ENCODE measurements at regions not wholly inside any gene's neighbourhood (a gene's known extent, or its start where the extent isn't known, plus 50 kb on each side); places are given as distances from the start of the nearest gene placed in this dataset.

GRCh38 chr12:85448548-85449139, 168.6 kb downstream of the ALX1 start:
- Histone ChIP-seq H3K27me3 (no peaks in the 10 kb centered on the region), H3K27ac (no peak overlapping the region), H3K36me3 (no peaks in the 10 kb centered on the region), H3K4me1 (no peaks in the 10 kb centered on the region), H3K9me3 (peaks cover 0 to 1% (median 0%) of the 10 kb centered on the region in 4 donors), H3K4me3 (no peak overlapping the region)
- no peak for TF ChIP-seq EP300 (IDR thresholded peaks at IDR 0.05)
- peak in 1 of 4 experiments; percentile 17 for TF ChIP-seq CTCF (IDR thresholded peaks at IDR 0.05)
- DNase-seq: no peak
- intact Hi-C loops (cut with DNase I): no loop called here
- WGBS, 2 donors: 26 to 44% methylated on average over 4 of the region's 4 CpGs

DNA sequence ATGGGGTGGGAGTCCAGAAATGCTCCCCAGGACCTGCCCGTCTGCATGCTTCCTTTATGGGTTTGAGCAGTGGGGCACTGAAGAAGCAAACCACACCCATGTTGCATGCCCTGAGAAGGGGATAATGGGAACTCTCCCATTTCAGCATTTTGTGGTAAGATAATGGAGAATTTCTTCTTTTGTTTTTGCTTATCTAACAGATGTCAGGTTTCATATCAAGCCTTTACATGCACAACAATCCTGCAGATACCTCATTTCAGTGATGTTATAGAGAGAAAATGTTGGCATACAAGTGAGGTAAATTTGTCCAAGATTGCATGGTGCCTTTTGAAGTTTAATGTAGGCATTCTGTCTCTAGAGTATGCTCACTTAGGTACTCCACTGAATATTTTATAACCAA, 177.0 kb downstream of the ALX1 start:
- no peak for TF ChIP-seq POLR2A (IDR thresholded peaks at IDR 0.05)
- TF ChIP-seq CTCF (IDR thresholded peaks at IDR 0.05): no peak
- no peak for TF ChIP-seq POLR2AphosphoS5 (IDR thresholded peaks at IDR 0.05)
- TF ChIP-seq EP300 (IDR thresholded peaks at IDR 0.05): no peak
- H3K27me3 ChIP-seq: no peaks in the 10 kb centered on the region

GRCh38 chr12:85461127-85461526, 181.1 kb downstream of the ALX1 start:
- Histone ChIP-seq H3K27me3 (no peaks in the 10 kb centered on the region), H3K4me3 (no peak overlapping the region), H3K36me3 (no peaks in the 10 kb centered on the region), H3K4me1 (no peaks in the 10 kb centered on the region), H3K9me3 (no peaks in the 10 kb centered on the region), H3K27ac (no peak overlapping the region)
- intact Hi-C loops (cut with DNase I): no loop called here
- no peak for DNase-seq
- WGBS, 2 donors: 91 to 93% methylated on average over 4 of the region's 4 CpGs
- TF ChIP-seq CTCF (IDR thresholded peaks at IDR 0.05) (no peak), EP300 (IDR thresholded peaks at IDR 0.05) (no peak)

More for the DNA sequence above, 177.0 kb downstream of the ALX1 start:
- 80 to 85% methylated on average over 1 of the region's 1 CpG for WGBS, 2 donors
- Histone ChIP-seq H3K9me3 (no peaks in the 10 kb centered on the region), H3K36me3 (no peaks in the 10 kb centered on the region), H3K27ac (no peak overlapping the region), H3K4me1 (no peaks in the 10 kb centered on the region), H3K4me3 (no peak overlapping the region)
- no peak for DNase-seq
- intact Hi-C loops (cut with DNase I): no loop called here

- no peak for TF ChIP-seq EP300 (IDR thresholded peaks at IDR 0.05)
- TF ChIP-seq CTCF (IDR thresholded peaks at IDR 0.05): no peak
- TF ChIP-seq POLR2A (IDR thresholded peaks at IDR 0.05): no peak
- TF ChIP-seq POLR2AphosphoS5 (IDR thresholded peaks at IDR 0.05): no peak
- DNase-seq: no peak
- 58 to 62% methylated on average over 4 of the region's 4 CpGs for WGBS, 2 donors
- no peaks in the 10 kb centered on the region for H3K27me3 ChIP-seq
- no peak overlapping the region for H3K4me3 ChIP-seq
- no peak overlapping the region for H3K27ac ChIP-seq
- no peaks in the 10 kb centered on the region for H3K9me3 ChIP-seq
- H3K36me3 ChIP-seq: no peaks in the 10 kb centered on the region
- intact Hi-C loops (cut with DNase I): no loop called here
- no peaks in the 10 kb centered on the region for H3K4me1 ChIP-seq
Observed at GRCh38 chr12:85462888-85463287, 182.9 kb downstream of the ALX1 start.

- TF ChIP-seq EP300 (IDR thresholded peaks at IDR 0.05) (no peak), POLR2AphosphoS5 (IDR thresholded peaks at IDR 0.05) (no peak), CTCF (IDR thresholded peaks at IDR 0.05) (no peak), POLR2A (IDR thresholded peaks at IDR 0.05) (no peak)
- DNase-seq: no peak
- Histone ChIP-seq H3K27ac (no peak overlapping the region), H3K9me3 (no peaks in the 10 kb centered on the region), H3K4me3 (no peak overlapping the region), H3K36me3 (no peaks in the 10 kb centered on the region), H3K4me1 (no peaks in the 10 kb centered on the region), H3K27me3 (no peaks in the 10 kb centered on the region)
- intact Hi-C loops (cut with DNase I): loop anchor here (5.0 kb wide), 1 partner anchor 455 kb away; no protein-coding TSS in a partner anchor
Observed at GRCh38 chr12:85466890-85467289, 186.9 kb downstream of the ALX1 start.

Data from sigmoid colon (tissue), 6 donors.